ENCODE measurements at regions not wholly inside any gene's neighbourhood (a gene's known extent, or its start where the extent isn't known, plus 50 kb on each side); places are given as distances from the start of the nearest gene placed in this dataset.

- no peak overlapping the region for H3K27ac ChIP-seq (ENCODE audit: low read depth, low read length)
- no peaks in the 10 kb centered on the region for H3K79me2 ChIP-seq (ENCODE audit: insufficient read depth, low read length)
- Mint-ChIP-seq H3K9me3 (ENCODE audit: unreplicated experiment) (peaks cover 4% of the 10 kb centered on the region), H3K27me3 (ENCODE audit: low read depth, unreplicated experiment) (peaks cover 3% of the 10 kb centered on the region), H3K4me1 (ENCODE audit: low read depth, unreplicated experiment) (peaks cover 8% of the 10 kb centered on the region), H3K36me3 (ENCODE audit: low read depth, unreplicated experiment) (no peaks in the 10 kb centered on the region), H3K27ac (ENCODE audit: unreplicated experiment) (no peak overlapping the region), H3K4me3 (ENCODE audit: unreplicated experiment) (no peak overlapping the region)
- no peaks in the 10 kb centered on the region for H3K9me3 ChIP-seq (ENCODE audit: insufficient read depth, low read depth, low read length)
- no peaks in the 10 kb centered on the region for H3K27me3 ChIP-seq (ENCODE audit: insufficient read depth, low read length)
- no peak overlapping the region for H3K4me2 ChIP-seq (ENCODE audit: low read length)
- FAIRE-seq (no peak), DNase-seq (ENCODE audit: low read depth) (no peak)
- H4K20me1 ChIP-seq (ENCODE audit: insufficient read depth, low read length) = no peaks in the 10 kb centered on the region
- no peaks in the 10 kb centered on the region for H3K4me1 ChIP-seq (ENCODE audit: insufficient read depth, low read length)
- H3K4me3 ChIP-seq (ENCODE audit: insufficient read depth, low read depth, low read length) = no peak overlapping the region
- TF ChIP-seq EZH2 (IDR thresholded peaks at IDR 0.05; ENCODE audit: insufficient read depth, low read length) (no peak), CTCF (IDR thresholded peaks at IDR 0.05; ENCODE audit: insufficient read depth, low read depth, low read length) (no peak)
- no peaks in the 10 kb centered on the region for H3K36me3 ChIP-seq (ENCODE audit: insufficient read depth, low read length)
- no peak overlapping the region for H3K9ac ChIP-seq (ENCODE audit: low read length)
- no peak overlapping the region for H2AFZ ChIP-seq (ENCODE audit: low read depth, low read length)
Observed at GRCh38 chr18:44562986-44563385, 117.7 kb upstream of the SETBP1 start.

GRCh38 chr18:44564922-44565321, 115.8 kb upstream of the SETBP1 start:
- no peaks in the 10 kb centered on the region for H3K36me3 Mint-ChIP-seq (ENCODE audit: low read depth, unreplicated experiment)
- H3K4me3 ChIP-seq (ENCODE audit: insufficient read depth, low read depth, low read length) = no peak overlapping the region
- H3K9ac ChIP-seq (ENCODE audit: low read length) = no peak overlapping the region
- no peaks in the 10 kb centered on the region for H3K36me3 ChIP-seq (ENCODE audit: insufficient read depth, low read length)
- H3K27ac Mint-ChIP-seq (ENCODE audit: unreplicated experiment) = no peak overlapping the region
- H2AFZ ChIP-seq (ENCODE audit: low read depth, low read length) = peak overlapping the region; percentile 4
- no peaks in the 10 kb centered on the region for H4K20me1 ChIP-seq (ENCODE audit: insufficient read depth, low read length)
- no peaks in the 10 kb centered on the region for H3K4me1 ChIP-seq (ENCODE audit: insufficient read depth, low read length)
- H3K4me2 ChIP-seq (ENCODE audit: low read length) = no peak overlapping the region
- no peaks in the 10 kb centered on the region for H3K27me3 Mint-ChIP-seq (ENCODE audit: low read depth, unreplicated experiment)
- no peaks in the 10 kb centered on the region for H3K27me3 ChIP-seq (ENCODE audit: insufficient read depth, low read length)
- H3K4me1 Mint-ChIP-seq (ENCODE audit: low read depth, unreplicated experiment) = peaks cover 9% of the 10 kb centered on the region
- TF ChIP-seq CTCF (IDR thresholded peaks at IDR 0.05; ENCODE audit: insufficient read depth, low read depth, low read length) = no peak
- no peak for TF ChIP-seq EZH2 (IDR thresholded peaks at IDR 0.05; ENCODE audit: insufficient read depth, low read length)
- no peaks in the 10 kb centered on the region for H3K9me3 ChIP-seq (ENCODE audit: insufficient read depth, low read depth, low read length)
- H3K27ac ChIP-seq (ENCODE audit: low read depth, low read length) = no peak overlapping the region
- H3K4me3 Mint-ChIP-seq (ENCODE audit: unreplicated experiment) = no peak overlapping the region
- FAIRE-seq (peak; percentile 76), DNase-seq (ENCODE audit: low read depth) (peak; percentile 76)
- peaks cover 4% of the 10 kb centered on the region for H3K9me3 Mint-ChIP-seq (ENCODE audit: unreplicated experiment)
- no peaks in the 10 kb centered on the region for H3K79me2 ChIP-seq (ENCODE audit: insufficient read depth, low read length)

- Histone ChIP-seq H3K9ac (ENCODE audit: low read length) (no peak overlapping the region), H3K27me3 (ENCODE audit: insufficient read depth, low read length) (no peaks in the 10 kb centered on the region), H4K20me1 (ENCODE audit: insufficient read depth, low read length) (no peaks in the 10 kb centered on the region), H3K36me3 (ENCODE audit: insufficient read depth, low read length) (no peaks in the 10 kb centered on the region), H3K9me3 (ENCODE audit: insufficient read depth, low read depth, low read length) (no peaks in the 10 kb centered on the region), H3K79me2 (ENCODE audit: insufficient read depth, low read length) (no peaks in the 10 kb centered on the region), H3K4me2 (ENCODE audit: low read length) (no peak overlapping the region), H3K4me1 (ENCODE audit: insufficient read depth, low read length) (no peaks in the 10 kb centered on the region), H2AFZ (ENCODE audit: low read depth, low read length) (no peak overlapping the region), H3K4me3 (ENCODE audit: insufficient read depth, low read depth, low read length) (no peak overlapping the region), H3K27ac (ENCODE audit: low read depth, low read length) (no peak overlapping the region)
- Mint-ChIP-seq H3K4me1 (ENCODE audit: low read depth, unreplicated experiment) (peaks cover 9% of the 10 kb centered on the region), H3K27ac (ENCODE audit: unreplicated experiment) (no peak overlapping the region), H3K4me3 (ENCODE audit: unreplicated experiment) (no peak overlapping the region), H3K27me3 (ENCODE audit: low read depth, unreplicated experiment) (peaks cover 5% of the 10 kb centered on the region), H3K9me3 (ENCODE audit: unreplicated experiment) (peaks cover 1% of the 10 kb centered on the region), H3K36me3 (ENCODE audit: low read depth, unreplicated experiment) (no peaks in the 10 kb centered on the region)
- DNase-seq (ENCODE audit: low read depth) (no peak), FAIRE-seq (no peak)
- TF ChIP-seq CTCF (IDR thresholded peaks at IDR 0.05; ENCODE audit: insufficient read depth, low read depth, low read length) (no peak), EZH2 (IDR thresholded peaks at IDR 0.05; ENCODE audit: insufficient read depth, low read length) (no peak)
Observed at GRCh38 chr18:44568342-44568741, 112.3 kb upstream of the SETBP1 start.
